ENCODE measurements at regions not wholly inside any gene's neighbourhood (a gene's known extent, or its start where the extent isn't known, plus 50 kb on each side); places are given as distances from the start of the nearest gene placed in this dataset.

DNA sequence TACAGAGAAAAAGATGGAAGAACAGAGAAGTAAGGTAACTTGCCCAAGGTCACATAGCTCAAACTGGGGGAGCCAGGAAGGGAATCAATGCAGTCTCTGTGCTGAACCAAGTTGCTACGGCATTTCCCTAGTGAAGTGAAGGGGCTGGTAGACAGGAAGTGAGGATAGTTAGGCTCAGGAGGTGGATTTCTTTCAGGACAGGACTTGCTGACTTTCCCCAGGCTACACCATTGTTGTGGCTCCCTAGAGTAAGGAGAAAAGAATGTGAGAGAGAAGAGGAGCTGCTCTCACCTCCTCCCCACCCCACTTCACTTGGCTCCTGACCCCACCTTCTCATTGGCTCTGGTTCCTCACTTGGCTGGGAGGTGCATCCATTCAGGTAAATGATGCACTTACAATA is 316.9 kb downstream of the INHBA start:
- H3K4me3 ChIP-seq (replicated peaks; ENCODE audit: low read depth, low read length): no peak overlapping the region
- TF ChIP-seq, protein P1, sequence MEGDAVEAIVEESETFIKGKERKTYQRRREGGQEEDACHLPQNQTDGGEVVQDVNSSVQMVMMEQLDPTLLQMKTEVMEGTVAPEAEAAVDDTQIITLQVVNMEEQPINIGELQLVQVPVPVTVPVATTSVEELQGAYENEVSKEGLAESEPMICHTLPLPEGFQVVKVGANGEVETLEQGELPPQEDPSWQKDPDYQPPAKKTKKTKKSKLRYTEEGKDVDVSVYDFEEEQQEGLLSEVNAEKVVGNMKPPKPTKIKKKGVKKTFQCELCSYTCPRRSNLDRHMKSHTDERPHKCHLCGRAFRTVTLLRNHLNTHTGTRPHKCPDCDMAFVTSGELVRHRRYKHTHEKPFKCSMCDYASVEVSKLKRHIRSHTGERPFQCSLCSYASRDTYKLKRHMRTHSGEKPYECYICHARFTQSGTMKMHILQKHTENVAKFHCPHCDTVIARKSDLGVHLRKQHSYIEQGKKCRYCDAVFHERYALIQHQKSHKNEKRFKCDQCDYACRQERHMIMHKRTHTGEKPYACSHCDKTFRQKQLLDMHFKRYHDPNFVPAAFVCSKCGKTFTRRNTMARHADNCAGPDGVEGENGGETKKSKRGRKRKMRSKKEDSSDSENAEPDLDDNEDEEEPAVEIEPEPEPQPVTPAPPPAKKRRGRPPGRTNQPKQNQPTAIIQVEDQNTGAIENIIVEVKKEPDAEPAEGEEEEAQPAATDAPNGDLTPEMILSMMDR (IDR thresholded peaks at IDR 0.05; ENCODE audit: low read length, missing control alignments): no peak
- DNase-seq (ENCODE audit: low read depth): no peak

DNA sequence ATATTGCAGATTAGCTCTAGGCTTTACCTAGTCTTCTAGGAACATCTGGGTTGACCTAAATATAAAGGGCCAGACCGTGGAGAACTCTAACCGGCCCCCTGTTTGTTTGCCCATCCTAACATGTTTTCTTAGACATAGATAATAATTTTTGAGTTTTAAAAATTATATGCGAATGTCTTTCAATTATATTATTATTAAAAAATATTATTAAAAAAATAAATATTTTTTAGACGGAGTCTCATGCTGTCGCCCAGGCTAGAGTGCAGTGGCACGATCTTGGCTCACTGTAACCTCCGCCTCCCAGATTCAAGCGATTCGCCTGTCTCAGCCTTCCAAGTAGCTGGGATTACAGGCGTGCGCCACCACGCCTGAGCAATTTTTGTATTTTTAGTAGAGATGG is 318.5 kb downstream of the INHBA start:
- H3K4me3 ChIP-seq (replicated peaks; ENCODE audit: low read depth, low read length): no peak overlapping the region
- no peak for DNase-seq (ENCODE audit: low read depth)
- TF ChIP-seq, protein P1 (IDR thresholded peaks at IDR 0.05; ENCODE audit: low read length, missing control alignments): no peak

DNA sequence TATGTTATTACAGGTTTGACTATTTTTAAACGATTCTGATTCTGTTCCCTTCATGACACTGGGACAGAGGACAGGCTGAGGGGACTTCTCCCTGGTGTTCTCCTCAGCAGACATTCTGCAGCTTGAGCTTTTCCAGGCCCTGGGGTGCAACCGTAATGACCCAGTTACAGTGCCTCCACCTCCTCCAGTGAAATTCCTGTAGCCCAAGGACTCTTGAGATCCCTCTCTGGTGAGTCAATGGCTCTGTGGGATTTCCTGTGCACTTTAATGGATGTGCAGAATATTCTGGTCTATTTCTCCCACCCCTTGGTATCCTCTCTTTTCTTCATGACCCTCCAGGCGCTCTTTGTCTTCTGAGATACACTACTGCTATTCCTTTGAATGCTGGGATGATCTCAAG is 319.3 kb downstream of the INHBA start:
- no peak overlapping the region for H3K4me3 ChIP-seq (replicated peaks; ENCODE audit: low read depth, low read length)
- TF ChIP-seq, protein P1 (IDR thresholded peaks at IDR 0.05; ENCODE audit: low read length, missing control alignments): no peak
- DNase-seq (ENCODE audit: low read depth): no peak

DNA sequence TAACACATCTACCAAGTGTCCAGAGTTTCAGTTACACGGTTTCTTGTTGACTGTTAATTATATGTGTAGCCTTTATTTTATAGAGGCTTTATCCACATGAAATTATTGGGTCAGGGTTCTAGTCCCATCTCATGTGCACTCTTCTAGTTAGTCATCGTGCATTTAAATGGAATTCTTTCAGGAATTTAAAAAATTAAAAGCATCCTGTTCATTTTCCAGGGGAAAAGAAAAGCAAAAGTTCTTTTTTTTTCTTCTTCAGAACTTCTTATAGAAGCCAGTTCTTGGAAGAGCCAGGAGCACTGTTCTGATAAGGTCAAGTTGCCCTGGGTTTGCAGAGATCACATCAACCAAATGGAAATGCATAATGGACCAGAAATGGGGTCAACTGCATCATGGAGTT is 324.7 kb downstream of the INHBA start:
- H3K4me3 ChIP-seq (replicated peaks; ENCODE audit: low read depth, low read length): no peak overlapping the region
- DNase-seq (ENCODE audit: low read depth): no peak
- TF ChIP-seq, protein P1 (IDR thresholded peaks at IDR 0.05; ENCODE audit: low read length, missing control alignments): no peak

DNA sequence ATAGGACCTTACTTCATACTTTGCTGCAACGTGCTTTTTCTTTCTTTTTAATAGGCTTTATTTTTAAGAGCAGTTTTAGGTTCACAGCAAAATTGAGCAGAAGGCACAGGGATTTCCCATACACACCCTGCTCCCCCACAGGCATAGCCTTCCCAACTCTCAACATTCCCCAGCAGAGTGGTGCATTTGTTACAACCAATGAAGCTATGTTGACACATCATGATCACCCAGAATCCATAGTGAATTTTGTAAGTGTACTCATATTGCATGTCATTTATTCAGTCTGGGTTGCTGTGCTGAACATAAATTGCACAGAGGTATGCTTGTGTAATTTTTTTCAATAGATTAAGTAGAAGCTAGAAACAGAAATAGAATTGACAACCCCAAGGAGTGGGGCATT is 327.3 kb downstream of the INHBA start:
- no peak for DNase-seq (ENCODE audit: low read depth)

GRCh38 chr7:41374150-41374848 is 328.6 kb downstream of the INHBA start:
- DNase-seq (ENCODE audit: low read depth): no peak
- H3K4me3 ChIP-seq (replicated peaks; ENCODE audit: low read depth, low read length): no peak overlapping the region
- TF ChIP-seq, protein P1 (IDR thresholded peaks at IDR 0.05; ENCODE audit: low read length, missing control alignments): no peak

More for the DNA sequence above, 327.3 kb downstream of the INHBA start:
- TF ChIP-seq, protein P1 (IDR thresholded peaks at IDR 0.05; ENCODE audit: low read length, missing control alignments): no peak
- H3K4me3 ChIP-seq (replicated peaks; ENCODE audit: low read depth, low read length): no peak overlapping the region

All from fibroblast of pulmonary artery (primary cell).